GM12891 (cell line): ENCODE measurements at regions not wholly inside any gene's neighbourhood (a gene's known extent, or its start where the extent isn't known, plus 50 kb on each side); places are given as distances from the start of the nearest gene placed in this dataset.

Experiments
- PAX5 ChIP-seq: IDR thresholded peaks from 2 replicates; pipeline ENCODE4 v1.6.1; 2011; ENCODE audit warnings: low read length, moderate library complexity, mild to moderate bottlenecking; ENCODE audit not compliant: insufficient read depth, severe bottlenecking
- POLR2A ChIP-seq: IDR thresholded peaks from 2 replicates; pipeline ENCODE4 v1.6.1; 2011; ENCODE audit warnings: low read depth, low read length, control low read depth
- POLR2AphosphoS5 ChIP-seq: IDR thresholded peaks from 2 replicates; pipeline ENCODE4 v1.6.1; 2011; ENCODE audit warnings: low read depth, low read length, control low read depth
- POU2F2 ChIP-seq: IDR thresholded peaks from 2 replicates; pipeline ENCODE4 v1.6.1; 2011; ENCODE audit warnings: low read depth, mild to moderate bottlenecking, control low read depth, low read length, moderate library complexity

- TF ChIP-seq PAX5 (no peak), POLR2A (no peak), POLR2AphosphoS5 (no peak), POU2F2 (no peak)
These were observed 210.3 kb downstream of the VAPA start for GRCh38 chr18:10124071-10124470.
